DOHH2 (cell line): ENCODE measurements at regions not wholly inside any gene's neighbourhood (a gene's known extent, or its start where the extent isn't known, plus 50 kb on each side); places are given as distances from the start of the nearest gene placed in this dataset.
A peak's percentile ranks its signal among the peaks of the same experiment; 100 is the strongest.

Source experiments
- H3F3A ChIP-seq: fragments of 200-600 bp; sonication (generic), shearing (Covaris generic); 2 replicates; pipeline ENCODE4 v1.6.0; 2016; ENCODE audit warnings: antibody characterized with exemption, mild to moderate bottlenecking; ENCODE audit not compliant: control insufficient read depth, insufficient read depth
- H3K27ac ChIP-seq: fragments of 200-600 bp; sonication (generic); 2 replicates; pipeline ENCODE4 v1.5.1; 2014; ENCODE audit warnings: low read depth, mild to moderate bottlenecking, low read length, moderate library complexity
- H3K27me3 ChIP-seq: fragments of 200-600 bp; sonication (generic); 2 replicates; pipeline ENCODE4 v1.6.1; 2014; ENCODE audit warnings: mild to moderate bottlenecking, low read length, mixed read lengths; ENCODE audit not compliant: control insufficient read depth
- H3K36me3 ChIP-seq: fragments of 200-600 bp; sonication (generic); 2 replicates; pipeline ENCODE4 v1.6.1; 2014; ENCODE audit warnings: mild to moderate bottlenecking, low read length, moderate library complexity, mixed read lengths; ENCODE audit not compliant: control insufficient read depth
- H3K4me1 ChIP-seq: fragments of 200-600 bp; sonication (generic); 2 replicates; pipeline ENCODE4 v1.6.1; 2014; ENCODE audit warnings: mild to moderate bottlenecking, low read length, mixed read lengths; ENCODE audit not compliant: control insufficient read depth
- H3K4me2 ChIP-seq: fragments of 200-600 bp; sonication (generic); 2 replicates; pipeline ENCODE4 v1.6.0; 2014; ENCODE audit warnings: mild to moderate bottlenecking, low read length, moderate library complexity
- H3K4me3 ChIP-seq: fragments of 200-600 bp; sonication (generic); 2 replicates; pipeline ENCODE4 v1.5.1; 2014; ENCODE audit warnings: mild to moderate bottlenecking, low read length, mixed read lengths
- H3K79me2 ChIP-seq: fragments of 200-600 bp; sonication (generic); 2 replicates; pipeline ENCODE4 v1.6.1; 2014; ENCODE audit warnings: mild to moderate bottlenecking, low read length, mixed read lengths; ENCODE audit not compliant: control insufficient read depth
- H3K9me2 ChIP-seq: fragments of 200-600 bp; sonication (generic); replicated peaks from 2 replicates; pipeline ENCODE4 v1.6.1; 2014; ENCODE audit warnings: mild to moderate bottlenecking, low read length, mixed read lengths; ENCODE audit not compliant: control insufficient read depth
- H3K9me3 ChIP-seq: fragments of 200-600 bp; sonication (generic); 2 replicates; pipeline ENCODE4 v1.6.1; 2014; ENCODE audit warnings: antibody characterized with exemption, low read length, mixed read lengths; ENCODE audit not compliant: control insufficient read depth, insufficient read depth
- H4K20me1 ChIP-seq: fragments of 200-600 bp; sonication (generic); 2 replicates; pipeline ENCODE4 v1.6.0; 2014; ENCODE audit warnings: low read depth, mild to moderate bottlenecking, antibody characterized with exemption, low read length, moderate library complexity; ENCODE audit not compliant: control insufficient read depth, insufficient read depth
- CTCF ChIP-seq: fragments of 200-600 bp; sonication (generic); IDR thresholded peaks from one replicate; pipeline ENCODE4 v1.5.1; 2014; ENCODE audit warnings: antibody characterized with exemption, mild to moderate bottlenecking, low read depth, low read length; ENCODE audit not compliant: poor library complexity, severe bottlenecking
- EZH2phosphoT487 ChIP-seq: fragments of 200-600 bp; sonication (generic); IDR thresholded peaks from 2 replicates; pipeline ENCODE4 v1.6.1; 2017; ENCODE audit warnings: borderline replicate concordance, mild to moderate bottlenecking, antibody characterized with exemption, low read length, moderate library complexity, mixed read lengths

GRCh38 chr3:107868449-107868848 lies 222.4 kb downstream of the CD47 start:
- H3K9me3 ChIP-seq, result no peaks in the 10 kb centered on the region
- no peaks in the 10 kb centered on the region for H3K27me3 ChIP-seq
- no peaks in the 10 kb centered on the region for H3K36me3 ChIP-seq
- H3K9me2 ChIP-seq, result no peaks in the 10 kb centered on the region
- no peaks in the 10 kb centered on the region for H3F3A ChIP-seq
- no peak overlapping the region for H3K4me3 ChIP-seq
- H4K20me1 ChIP-seq, result no peaks in the 10 kb centered on the region
- H3K4me1 ChIP-seq, result no peaks in the 10 kb centered on the region
- H3K27ac ChIP-seq, result no peak overlapping the region
- no peaks in the 10 kb centered on the region for H3K79me2 ChIP-seq
- TF ChIP-seq CTCF (no peak), EZH2phosphoT487 (no peak)
- no peak overlapping the region for H3K4me2 ChIP-seq

GRCh38 chr3:107861904-107862303 lies 228.9 kb downstream of the CD47 start:
- H3K27ac ChIP-seq, result no peak overlapping the region
- no peaks in the 10 kb centered on the region for H3K9me2 ChIP-seq
- no peaks in the 10 kb centered on the region for H3K36me3 ChIP-seq
- H3K9me3 ChIP-seq, result peaks cover 3% of the 10 kb centered on the region; the same call in 1 of the 2 replicates
- peak overlapping the region; percentile 54 for H3K4me2 ChIP-seq
- no peaks in the 10 kb centered on the region for H4K20me1 ChIP-seq
- no peaks in the 10 kb centered on the region for H3K79me2 ChIP-seq
- H3K4me3 ChIP-seq, result peak overlapping the region; percentile 27
- H3F3A ChIP-seq, result no peaks in the 10 kb centered on the region
- peaks cover 11% of the 10 kb centered on the region for H3K4me1 ChIP-seq
- TF ChIP-seq EZH2phosphoT487, result no peak
- no peak for TF ChIP-seq CTCF
- H3K27me3 ChIP-seq, result no peaks in the 10 kb centered on the region

- H3K4me1 ChIP-seq, result peaks cover 11% of the 10 kb centered on the region
- H3K4me3 ChIP-seq, result peak overlapping the region; percentile 27
- H3K9me2 ChIP-seq, result no peaks in the 10 kb centered on the region
- no peaks in the 10 kb centered on the region for H3K27me3 ChIP-seq
- no peaks in the 10 kb centered on the region for H3K36me3 ChIP-seq
- H4K20me1 ChIP-seq, result no peaks in the 10 kb centered on the region
- TF ChIP-seq CTCF (no peak), EZH2phosphoT487 (no peak)
- peaks cover 3% of the 10 kb centered on the region; the same call in 1 of the 2 replicates for H3K9me3 ChIP-seq
- H3K4me2 ChIP-seq, result peak overlapping the region; percentile 54
- no peak overlapping the region for H3K27ac ChIP-seq
- H3F3A ChIP-seq, result no peaks in the 10 kb centered on the region
- H3K79me2 ChIP-seq, result no peaks in the 10 kb centered on the region
Measured at GRCh38 chr3:107861422-107861821, 229.4 kb downstream of the CD47 start.
